ENCODE measurements at regions not wholly inside any gene's neighbourhood (a gene's known extent, or its start where the extent isn't known, plus 50 kb on each side); places are given as distances from the start of the nearest gene placed in this dataset.

DNA sequence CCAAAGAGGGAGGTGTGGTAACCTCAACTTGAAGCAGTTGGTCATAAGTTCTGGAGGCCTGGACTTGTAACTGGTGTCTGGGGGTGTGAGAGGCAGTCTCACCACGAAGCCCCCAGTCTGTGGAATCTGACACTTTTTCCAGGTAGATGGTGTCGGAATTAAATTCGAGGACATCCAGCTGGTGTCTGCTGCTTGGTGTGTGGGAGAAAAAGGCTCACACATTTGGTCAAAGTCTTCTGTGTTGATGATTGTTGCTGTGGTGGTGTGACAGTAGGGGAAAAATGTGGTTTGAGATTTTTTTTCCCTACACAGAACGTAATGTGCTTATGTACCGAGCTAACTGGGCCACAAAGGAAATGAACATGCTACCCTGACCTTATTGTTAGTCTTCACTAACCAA, 251.9 kb downstream of the MAT2B start:
- TF ChIP-seq, protein P1, sequence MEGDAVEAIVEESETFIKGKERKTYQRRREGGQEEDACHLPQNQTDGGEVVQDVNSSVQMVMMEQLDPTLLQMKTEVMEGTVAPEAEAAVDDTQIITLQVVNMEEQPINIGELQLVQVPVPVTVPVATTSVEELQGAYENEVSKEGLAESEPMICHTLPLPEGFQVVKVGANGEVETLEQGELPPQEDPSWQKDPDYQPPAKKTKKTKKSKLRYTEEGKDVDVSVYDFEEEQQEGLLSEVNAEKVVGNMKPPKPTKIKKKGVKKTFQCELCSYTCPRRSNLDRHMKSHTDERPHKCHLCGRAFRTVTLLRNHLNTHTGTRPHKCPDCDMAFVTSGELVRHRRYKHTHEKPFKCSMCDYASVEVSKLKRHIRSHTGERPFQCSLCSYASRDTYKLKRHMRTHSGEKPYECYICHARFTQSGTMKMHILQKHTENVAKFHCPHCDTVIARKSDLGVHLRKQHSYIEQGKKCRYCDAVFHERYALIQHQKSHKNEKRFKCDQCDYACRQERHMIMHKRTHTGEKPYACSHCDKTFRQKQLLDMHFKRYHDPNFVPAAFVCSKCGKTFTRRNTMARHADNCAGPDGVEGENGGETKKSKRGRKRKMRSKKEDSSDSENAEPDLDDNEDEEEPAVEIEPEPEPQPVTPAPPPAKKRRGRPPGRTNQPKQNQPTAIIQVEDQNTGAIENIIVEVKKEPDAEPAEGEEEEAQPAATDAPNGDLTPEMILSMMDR (conservative IDR thresholded peaks at IDR 0.05) = no peak
- H3K27ac ChIP-seq = no peak overlapping the region

DNA sequence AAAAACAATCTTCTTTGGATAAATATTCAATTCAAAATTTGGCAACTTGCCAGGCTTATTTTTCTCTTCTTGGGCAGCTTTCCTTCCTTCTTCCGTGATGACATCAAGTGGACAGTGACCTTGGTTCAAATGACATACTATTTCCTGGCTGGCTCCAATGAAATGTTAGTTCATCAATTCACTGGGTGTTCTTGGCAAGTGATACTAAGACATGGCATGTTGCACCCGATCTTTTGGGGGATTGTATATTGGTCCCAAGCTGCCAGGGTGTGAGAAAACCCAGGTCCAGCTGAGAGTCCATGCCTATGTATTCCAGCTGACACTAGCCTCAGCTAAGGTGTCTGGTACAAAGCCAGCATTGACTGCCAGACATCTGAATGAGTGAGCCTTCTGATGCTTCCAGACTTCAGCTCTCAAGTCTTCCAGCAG, 252.9 kb downstream of the MAT2B start:
- TF ChIP-seq, protein P1 (conservative IDR thresholded peaks at IDR 0.05) = no peak

DNA sequence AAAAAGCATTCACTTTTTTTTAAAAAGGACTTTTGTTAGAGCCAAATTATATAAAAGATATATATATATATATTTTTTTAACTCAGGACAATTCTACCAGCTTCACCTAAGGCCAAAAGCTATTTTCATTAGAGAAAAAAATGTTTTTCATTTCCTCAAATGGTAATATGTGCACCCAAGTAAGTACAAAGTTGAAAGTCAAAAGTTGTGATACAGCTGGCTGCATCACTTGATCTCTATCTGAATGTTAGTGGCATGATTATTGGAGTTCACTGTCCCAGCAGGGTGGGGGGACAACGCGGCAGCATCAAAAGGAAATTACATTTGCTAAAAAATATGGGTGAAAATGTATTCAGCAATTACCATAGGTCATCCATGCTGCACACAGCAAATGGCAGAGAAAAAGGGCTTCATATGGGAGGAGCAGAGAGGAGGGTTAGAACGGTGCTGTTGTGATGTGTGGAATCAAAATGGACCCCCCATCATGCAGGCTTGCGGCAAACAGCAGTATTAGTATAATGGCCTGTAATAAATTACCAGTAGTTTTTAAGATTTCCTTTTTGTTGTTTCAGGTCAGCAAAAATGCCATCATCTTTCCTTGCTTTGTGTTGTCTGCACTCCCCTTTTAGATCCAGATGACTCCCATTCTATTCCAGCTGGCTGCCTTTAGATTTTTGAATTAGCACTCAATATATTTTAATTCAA, 253.7 kb downstream of the MAT2B start:
- TF ChIP-seq, protein P1 (conservative IDR thresholded peaks at IDR 0.05) = no peak
- H3K27ac ChIP-seq = no peak overlapping the region

More for the DNA sequence above, 252.9 kb downstream of the MAT2B start:
- no peak overlapping the region for H3K27ac ChIP-seq

DNA sequence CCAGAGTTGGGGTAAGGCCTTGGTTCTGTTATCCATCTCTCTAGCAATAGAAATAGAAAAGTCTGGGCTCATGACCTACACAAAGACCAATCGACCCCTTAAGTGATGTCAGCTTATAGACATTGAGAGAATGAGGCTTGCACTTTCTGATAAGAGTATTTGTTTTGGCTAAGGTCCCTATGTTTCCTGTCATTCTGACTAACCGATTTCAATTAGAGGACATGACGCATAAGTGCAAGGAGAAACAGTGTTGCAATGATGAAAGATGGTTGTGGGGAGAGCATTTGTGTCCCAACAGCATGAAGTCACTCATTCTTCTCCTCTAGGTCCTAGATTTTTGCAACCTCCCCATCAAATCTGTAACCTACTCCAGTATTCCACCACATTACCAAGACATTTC, 255.1 kb downstream of the MAT2B start:
- TF ChIP-seq, protein P1 (conservative IDR thresholded peaks at IDR 0.05) = no peak

DNA sequence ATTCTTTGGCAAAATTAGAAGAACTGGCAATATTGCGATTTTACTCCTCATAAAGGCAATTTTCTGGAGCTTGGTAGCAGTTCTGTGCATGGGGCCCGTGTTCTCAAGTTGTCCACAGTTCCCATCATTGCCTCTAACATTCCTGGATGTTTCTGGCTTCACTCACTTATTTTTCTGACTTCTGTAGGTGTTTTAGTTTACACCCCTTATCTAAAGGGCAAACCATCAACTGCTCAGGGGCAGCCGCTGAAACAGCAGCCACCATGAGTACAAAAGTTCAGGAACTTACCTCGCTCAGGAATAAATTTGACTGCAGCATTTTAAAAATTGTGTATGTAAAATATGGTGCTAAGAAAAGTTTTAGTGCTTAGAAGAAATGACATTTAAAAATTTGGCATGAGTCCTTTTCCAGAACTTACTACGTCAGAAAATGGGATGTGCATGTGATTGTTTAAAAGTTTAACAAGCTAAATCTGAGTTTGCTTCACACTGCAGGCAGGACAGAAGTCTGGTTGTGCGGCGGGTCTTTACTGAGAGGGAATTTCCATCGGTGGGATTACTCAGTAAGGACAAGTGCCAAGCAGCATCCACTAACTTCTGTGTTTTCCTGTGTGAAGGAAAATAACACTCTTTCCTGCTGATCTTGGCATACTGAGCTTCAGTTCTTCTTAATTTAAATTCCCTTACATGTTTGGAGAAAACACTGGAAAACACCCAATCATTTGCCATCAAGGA, 261.7 kb downstream of the MAT2B start:
- TF ChIP-seq, protein P1 (conservative IDR thresholded peaks at IDR 0.05) = no peak
- H3K27ac ChIP-seq = no peak overlapping the region

More for the DNA sequence above, 255.1 kb downstream of the MAT2B start:
- H3K27ac ChIP-seq = no peak overlapping the region

DNA sequence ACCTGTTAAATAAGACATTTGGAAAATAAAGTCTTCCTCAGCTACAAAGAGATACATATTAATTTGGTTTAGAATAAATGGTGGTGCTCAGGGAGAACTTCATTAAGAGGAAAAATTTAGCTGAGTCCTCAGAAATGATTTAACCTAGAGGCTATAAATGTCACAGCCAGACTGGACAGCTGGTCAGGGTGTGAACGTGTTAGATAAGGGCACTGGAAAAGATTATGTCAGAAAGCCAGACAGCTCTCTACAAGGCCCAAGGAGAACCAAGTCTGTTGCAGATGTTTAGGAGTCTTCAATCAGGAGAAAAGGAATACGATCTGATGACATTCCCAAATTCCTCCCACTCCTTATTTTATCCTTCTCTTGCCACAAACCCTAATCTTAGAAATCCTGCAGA, 265.2 kb downstream of the MAT2B start:
- TF ChIP-seq, protein P1 (conservative IDR thresholded peaks at IDR 0.05) = no peak

DNA sequence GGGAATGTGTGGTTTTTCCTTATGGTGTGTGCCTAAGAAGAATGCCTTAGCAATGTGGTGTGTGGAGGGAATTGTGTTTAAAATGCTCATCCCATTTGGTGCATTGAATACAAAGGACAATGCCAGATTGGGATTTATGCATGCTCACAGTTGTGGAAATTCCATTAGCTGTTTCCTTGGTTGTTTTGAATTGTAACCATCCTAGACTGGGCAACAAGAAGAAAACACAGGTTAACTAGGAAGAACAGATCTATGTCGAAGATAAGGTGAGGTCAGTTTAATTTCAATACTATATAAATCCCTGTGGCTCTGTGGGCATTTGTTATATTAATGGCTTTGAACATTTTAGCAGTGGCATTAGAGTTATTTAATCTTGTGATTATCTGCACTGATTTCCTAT, 266.8 kb downstream of the MAT2B start:
- H3K27ac ChIP-seq = no peak overlapping the region
- TF ChIP-seq, protein P1 (conservative IDR thresholded peaks at IDR 0.05) = no peak

More for the DNA sequence above, 265.2 kb downstream of the MAT2B start:
- H3K27ac ChIP-seq = no peak overlapping the region
